Smooth muscle cell (in vitro differentiated cells): ENCODE measurements at regions not wholly inside any gene's neighbourhood (a gene's known extent, or its start where the extent isn't known, plus 50 kb on each side); places are given as distances from the start of the nearest gene placed in this dataset.
A peak's percentile ranks its signal among the peaks of the same experiment; 100 is the strongest.

Experiments used
- DNase-seq: peaks from one replicate; lab custom pipeline; 2025; ENCODE audit not compliant: unreplicated experiment; lab: John Stamatoyannopoulos, UW
- H2AFZ ChIP-seq: fragments of 200-600 bp; sonication (generic); 2 replicates; pipeline ENCODE4 v1.6.0; 2016; ENCODE audit warnings: antibody characterized with exemption, low read depth, mild to moderate bottlenecking
- H3F3A ChIP-seq: fragments of 200-600 bp; sonication (generic); 2 replicates; pipeline ENCODE4 v1.6.0; 2017; ENCODE audit warnings: antibody characterized with exemption, low read depth
- H3K27ac ChIP-seq: fragments of 200-600 bp; sonication (generic); 2 replicates; pipeline ENCODE4 v1.5.1; 2016; ENCODE audit warnings: low read depth, mild to moderate bottlenecking
- H3K27me3 ChIP-seq: fragments of 200-600 bp; sonication (generic); 2 replicates; pipeline ENCODE4 v1.6.1; 2016; ENCODE audit warnings: low read depth, mild to moderate bottlenecking
- H3K36me3 ChIP-seq: fragments of 200-600 bp; sonication (generic); 2 replicates; pipeline ENCODE4 v1.5.1; 2016; ENCODE audit warnings: low read depth
- H3K4me1 ChIP-seq: fragments of 200-600 bp; sonication (generic); 2 replicates; pipeline ENCODE4 v1.5.1; 2016; ENCODE audit warnings: low read depth
- H3K4me2 ChIP-seq: fragments of 200-600 bp; sonication (generic); 2 replicates; pipeline ENCODE4 v1.6.0; 2016; ENCODE audit warnings: mild to moderate bottlenecking
- H3K4me3 ChIP-seq: fragments of 200-600 bp; sonication (generic); 2 replicates; pipeline ENCODE4 v1.5.1; 2016; ENCODE audit warnings: mild to moderate bottlenecking
- H3K79me2 ChIP-seq: fragments of 200-600 bp; sonication (generic); 2 replicates; pipeline ENCODE4 v1.6.0; 2016; ENCODE audit warnings: low read depth, mild to moderate bottlenecking
- H3K9ac ChIP-seq: fragments of 200-600 bp; sonication (generic); 2 replicates; pipeline ENCODE4 v1.6.0; 2016; ENCODE audit warnings: low read depth
- H3K9me3 ChIP-seq: fragments of 200-600 bp; sonication (generic); replicated peaks from 2 replicates; pipeline ENCODE4 v1.5.1; 2016; ENCODE audit warnings: low read depth
- H4K20me1 ChIP-seq: fragments of 200-600 bp; sonication (generic); 2 replicates; pipeline ENCODE4 v1.6.0; 2016; ENCODE audit warnings: low read depth
- CTCF ChIP-seq: fragments of 200-600 bp; sonication (generic); IDR thresholded peaks from 2 replicates; pipeline ENCODE4 v1.5.1; 2017; ENCODE audit warnings: borderline replicate concordance, mild to moderate bottlenecking, antibody characterized with exemption; ENCODE audit not compliant: insufficient read depth, poor library complexity, severe bottlenecking
- WGBS: methylation state at CpG from one replicate; pipeline ENCODE4 v1.1.7; 2016; ENCODE audit warnings: low lambda C conversion rate; 5-methylcytosine and 5-hydroxymethylcytosine counted together

GRCh38 chr7:131107337-131108211, 220.1 kb upstream of the MKLN1 start:
- H3K79me2 ChIP-seq = peaks cover 14% of the 10 kb centered on the region
- WGBS = under 1% methylated on average over 60 of the region's 63 CpGs
- peak; percentile 39 for DNase-seq
- peak overlapping the region; percentile 82 for H3K4me3 ChIP-seq
- H3K27me3 ChIP-seq = no peaks in the 10 kb centered on the region
- peak overlapping the region; percentile 92 for H3K9ac ChIP-seq
- H3K36me3 ChIP-seq = no peaks in the 10 kb centered on the region
- peaks cover 14% of the 10 kb centered on the region for H3F3A ChIP-seq
- H3K4me2 ChIP-seq = peak overlapping the region; percentile 96
- peaks cover 28% of the 10 kb centered on the region for H3K4me1 ChIP-seq
- H3K9me3 ChIP-seq = no peaks in the 10 kb centered on the region
- peak overlapping the region; percentile 84 for H2AFZ ChIP-seq
- no peak for TF ChIP-seq CTCF
- H3K27ac ChIP-seq = peak overlapping the region; percentile 88
- H4K20me1 ChIP-seq = peaks cover 29% of the 10 kb centered on the region

GRCh38 chr7:131108212-131108940, 219.3 kb upstream of the MKLN1 start:
- Histone ChIP-seq H3K9ac (peak overlapping the region; percentile 92), H3K27me3 (no peaks in the 10 kb centered on the region), H4K20me1 (peaks cover 22% of the 10 kb centered on the region), H2AFZ (peak overlapping the region; percentile 84), H3K4me2 (peak overlapping the region; percentile 96), H3K9me3 (no peaks in the 10 kb centered on the region), H3K4me3 (peak overlapping the region; percentile 82), H3K4me1 (peaks cover 28% of the 10 kb centered on the region), H3F3A (peaks cover 14% of the 10 kb centered on the region), H3K79me2 (peaks cover 6% of the 10 kb centered on the region), H3K36me3 (no peaks in the 10 kb centered on the region), H3K27ac (peak overlapping the region; percentile 88)
- WGBS = 10% methylated on average over 30 of the region's 30 CpGs
- TF ChIP-seq CTCF = no peak
- DNase-seq = no peak

GRCh38 chr7:131109011-131109758, 218.5 kb upstream of the MKLN1 start:
- peak overlapping the region; percentile 82 for H3K4me3 ChIP-seq

More at GRCh38 chr7:131109011-131109758, 218.5 kb upstream of the MKLN1 start:
- H4K20me1 ChIP-seq = peaks cover 14% of the 10 kb centered on the region
- H3K4me1 ChIP-seq = peaks cover 28% of the 10 kb centered on the region
- peak overlapping the region; percentile 86 for H3K9ac ChIP-seq
- no peaks in the 10 kb centered on the region for H3K36me3 ChIP-seq
- peak overlapping the region; percentile 88 for H3K27ac ChIP-seq
- 29% methylated on average over 5 of the region's 6 CpGs for WGBS
- H3K27me3 ChIP-seq = no peaks in the 10 kb centered on the region
- DNase-seq = no peak
- TF ChIP-seq CTCF = no peak
- peak overlapping the region; percentile 96 for H3K4me2 ChIP-seq
- H2AFZ ChIP-seq = peak overlapping the region; percentile 88
- H3K9me3 ChIP-seq = no peaks in the 10 kb centered on the region
- no peaks in the 10 kb centered on the region for H3K79me2 ChIP-seq
- peaks cover 14% of the 10 kb centered on the region for H3F3A ChIP-seq
